ENCODE measurements at regions not wholly inside any gene's neighbourhood (a gene's known extent, or its start where the extent isn't known, plus 50 kb on each side); places are given as distances from the start of the nearest gene placed in this dataset.
"Not testable (repeated sequence)": the region's sequence is repeated elsewhere in the genome, so short reads cannot be mapped to it uniquely, and the experiment has no call there.

- TF ChIP-seq, protein P1, sequence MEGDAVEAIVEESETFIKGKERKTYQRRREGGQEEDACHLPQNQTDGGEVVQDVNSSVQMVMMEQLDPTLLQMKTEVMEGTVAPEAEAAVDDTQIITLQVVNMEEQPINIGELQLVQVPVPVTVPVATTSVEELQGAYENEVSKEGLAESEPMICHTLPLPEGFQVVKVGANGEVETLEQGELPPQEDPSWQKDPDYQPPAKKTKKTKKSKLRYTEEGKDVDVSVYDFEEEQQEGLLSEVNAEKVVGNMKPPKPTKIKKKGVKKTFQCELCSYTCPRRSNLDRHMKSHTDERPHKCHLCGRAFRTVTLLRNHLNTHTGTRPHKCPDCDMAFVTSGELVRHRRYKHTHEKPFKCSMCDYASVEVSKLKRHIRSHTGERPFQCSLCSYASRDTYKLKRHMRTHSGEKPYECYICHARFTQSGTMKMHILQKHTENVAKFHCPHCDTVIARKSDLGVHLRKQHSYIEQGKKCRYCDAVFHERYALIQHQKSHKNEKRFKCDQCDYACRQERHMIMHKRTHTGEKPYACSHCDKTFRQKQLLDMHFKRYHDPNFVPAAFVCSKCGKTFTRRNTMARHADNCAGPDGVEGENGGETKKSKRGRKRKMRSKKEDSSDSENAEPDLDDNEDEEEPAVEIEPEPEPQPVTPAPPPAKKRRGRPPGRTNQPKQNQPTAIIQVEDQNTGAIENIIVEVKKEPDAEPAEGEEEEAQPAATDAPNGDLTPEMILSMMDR (IDR thresholded peaks at IDR 0.05): not testable (repeated sequence)
- not testable (repeated sequence) for TF ChIP-seq POLR2A, POLR2AphosphoS5 (IDR thresholded peaks at IDR 0.05)
Observed at GRCh38 chr17:20716481-20716880, 137.0 kb downstream of the CDRT15L2 start.

Data from breast epithelium (tissue), 3 donors.